Stimulated activated CD4-positive, alpha-beta T cell treated with anti-CD3 and anti-CD28 coated beads, Interleukin-4, amount 100 ng/mL, for 4 hours (primary cell): ENCODE measurements at regions not wholly inside any gene's neighbourhood (a gene's known extent, or its start where the extent isn't known, plus 50 kb on each side); places are given as distances from the start of the nearest gene placed in this dataset.
"Not testable (repeated sequence)": the region's sequence is repeated elsewhere in the genome, so short reads cannot be mapped to it uniquely, and the experiment has no call there.

Experiments used
- DNase-seq, 2 experiments: peaks; one replicate each; pipeline ENCODE4 v3.0.0-alpha.2; 2020

DNA sequence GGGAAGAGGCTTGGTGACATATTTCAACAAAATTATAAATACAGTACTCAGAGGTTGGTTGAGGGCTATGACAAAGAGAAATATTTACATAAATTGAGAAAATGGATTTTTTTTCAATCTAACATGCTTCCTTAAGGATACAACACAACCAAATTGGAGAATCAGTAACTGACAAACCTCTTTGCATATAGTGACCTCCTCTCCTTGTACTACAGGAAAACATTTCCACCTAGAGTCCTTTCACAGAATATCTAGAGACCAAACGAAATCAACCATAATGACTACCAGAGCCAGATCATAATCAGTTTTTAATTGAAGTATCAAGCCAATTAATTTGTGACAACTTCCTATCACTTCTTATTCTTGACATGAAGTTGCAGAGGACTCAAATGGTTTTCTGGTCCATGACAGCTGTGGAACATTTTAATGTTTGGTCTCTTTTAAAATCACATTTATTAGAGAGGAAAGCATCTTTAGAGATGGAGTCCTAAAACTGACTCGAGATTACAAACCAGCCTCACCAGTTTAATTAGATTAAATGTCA, 1636.5 kb upstream of the C9orf72 start:
- no peak for DNase-seq

GRCh38 chr9:29211003-29211579, 1637.8 kb upstream of the C9orf72 start:
- no peak for DNase-seq

- DNase-seq, result peak in 1 of 2 experiments; percentile 36
These were observed 1638.5 kb upstream of the C9orf72 start for GRCh38 chr9:29211580-29212396.

- DNase-seq, result no peak
These were observed 1639.4 kb upstream of the C9orf72 start for GRCh38 chr9:29212397-29213387.

- DNase-seq, result no peak
These were observed 1640.3 kb upstream of the C9orf72 start, which contains the start of gene LINGO2 for GRCh38 chr9:29213417-29214153. LINGO2 (minus strand) TSS chr9:29213601.

DNA sequence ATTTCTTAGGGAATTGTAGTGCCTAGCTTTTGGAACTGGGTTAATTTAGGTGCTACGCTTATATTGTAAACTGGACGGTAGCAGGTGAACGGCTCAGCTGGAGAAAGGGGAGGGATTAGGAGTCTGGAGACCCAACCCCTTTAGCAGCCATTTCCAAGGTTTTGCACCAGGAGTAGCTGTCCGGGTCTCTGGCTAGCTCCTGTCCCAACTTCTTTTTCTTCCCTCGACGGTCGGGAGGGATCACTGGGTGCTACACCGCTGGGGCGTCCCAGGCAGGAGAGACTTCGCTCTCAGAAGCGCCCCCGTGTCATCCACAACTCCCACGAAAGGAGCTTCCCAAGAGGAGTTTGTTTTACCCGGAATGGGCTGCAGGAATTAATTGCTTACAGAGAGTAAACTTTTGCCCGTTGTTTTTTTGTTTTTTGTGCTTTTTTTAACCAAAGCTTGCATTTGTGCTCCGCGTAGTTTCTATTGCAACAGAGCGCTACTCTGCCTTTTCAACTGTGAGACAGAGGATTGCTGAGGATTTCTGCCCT, 1640.9 kb upstream of the C9orf72 start:
- DNase-seq, result no peak

GRCh38 chr9:29214690-29215253, 1641.5 kb upstream of the C9orf72 start:
- DNase-seq, result no peak

DNA sequence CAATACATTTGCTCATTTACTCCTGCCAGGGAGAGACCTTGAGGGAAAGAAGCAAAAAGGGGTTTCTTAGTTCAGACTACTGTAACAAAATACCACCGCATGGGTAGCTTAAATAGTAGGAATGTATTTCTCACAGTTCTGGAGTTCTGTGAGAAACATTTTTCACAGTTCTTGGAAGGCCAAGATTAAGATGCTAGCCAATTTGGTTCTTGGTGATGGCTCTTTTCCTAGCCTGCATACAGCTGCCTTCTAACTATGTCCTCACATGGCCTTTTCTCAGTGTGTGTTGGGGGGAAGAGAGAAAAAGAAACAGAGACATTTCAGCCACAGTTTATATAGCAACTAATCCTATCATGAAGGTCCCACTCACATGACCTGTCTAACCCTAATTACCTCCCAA, 1644.7 kb upstream of the C9orf72 start:
- DNase-seq, result no peak

- no peak for DNase-seq
These were observed 1647.4 kb upstream of the C9orf72 start for GRCh38 chr9:29220596-29221251.

- DNase-seq, result no peak
These were observed 1655.3 kb upstream of the C9orf72 start for GRCh38 chr9:29228558-29228957.

GRCh38 chr9:29230931-29231330, 1657.7 kb upstream of the C9orf72 start:
- DNase-seq, result no peak

- no peak for DNase-seq
These were observed 1659.9 kb upstream of the C9orf72 start for GRCh38 chr9:29233193-29233592.

- DNase-seq, result no peak
These were observed 1668.0 kb upstream of the C9orf72 start for GRCh38 chr9:29241320-29241719.

- DNase-seq, result no peak
These were observed 1672.1 kb upstream of the C9orf72 start for GRCh38 chr9:29245351-29245750.

DNA sequence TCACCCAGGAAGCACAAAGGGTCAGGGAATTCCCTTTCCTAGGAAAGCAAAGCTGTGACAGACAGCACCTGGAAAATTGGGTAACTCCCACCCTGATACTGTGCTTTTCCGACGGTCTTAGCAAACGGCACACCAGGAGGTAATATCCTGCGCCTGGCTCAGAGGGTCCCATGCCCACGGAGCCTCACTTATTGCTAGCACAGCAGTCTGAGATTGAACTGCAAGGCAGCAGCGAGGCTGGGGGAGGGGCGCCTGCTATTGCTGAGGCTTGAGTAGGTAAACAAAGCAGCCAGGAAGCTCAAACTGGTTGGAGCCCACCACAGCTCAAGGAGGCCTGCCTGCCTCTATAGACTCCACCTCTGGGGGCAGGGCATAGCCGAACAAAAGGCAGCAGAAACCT, 1697.1 kb upstream of the C9orf72 start:
- not testable (repeated sequence) for DNase-seq

DNA sequence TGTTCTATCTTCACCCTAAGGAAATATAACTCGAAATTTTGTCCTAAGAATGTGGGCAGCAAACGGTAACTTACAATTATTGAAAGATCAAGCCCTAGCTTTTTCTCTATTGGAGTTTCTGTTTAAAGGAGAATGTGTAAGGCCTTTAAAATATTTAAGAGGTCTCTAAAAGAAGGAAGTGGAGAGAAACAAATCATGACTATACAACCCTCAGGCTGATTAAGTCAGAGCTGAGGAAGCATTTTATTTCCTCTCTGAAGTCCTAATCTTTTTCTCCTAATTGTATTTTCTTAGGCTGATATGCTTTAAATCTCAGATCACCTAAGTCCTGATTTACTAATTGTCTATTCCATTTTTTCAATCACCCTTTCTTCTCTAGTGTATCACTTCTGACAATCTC, 1708.8 kb upstream of the C9orf72 start:
- DNase-seq, result no peak

- no peak for DNase-seq
These were observed 1712.5 kb upstream of the C9orf72 start for GRCh38 chr9:29285818-29286217.

GRCh38 chr9:29289365-29289764, 1716.1 kb upstream of the C9orf72 start:
- no peak for DNase-seq

GRCh38 chr9:29290516-29290915, 1717.2 kb upstream of the C9orf72 start:
- DNase-seq, result no peak

DNA sequence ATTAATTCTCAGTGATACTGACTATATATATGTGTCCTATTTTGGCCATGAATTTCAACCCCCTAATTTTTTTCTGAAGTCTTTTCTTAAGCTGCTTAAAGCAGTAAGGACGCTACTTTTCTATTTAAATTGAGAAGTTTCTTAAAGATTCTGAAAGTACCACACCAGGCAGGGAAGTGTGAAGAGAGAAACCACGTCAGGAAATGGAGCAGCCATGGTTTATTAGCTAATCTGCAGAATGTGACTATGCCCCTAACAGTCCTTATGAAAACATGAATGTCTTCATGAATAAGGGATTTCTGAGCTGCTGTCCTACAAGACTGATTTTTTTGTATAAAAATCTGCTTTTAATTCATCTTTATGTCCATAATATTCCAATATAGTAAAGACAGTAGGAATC, 1724.3 kb upstream of the C9orf72 start:
- no peak for DNase-seq

DNA sequence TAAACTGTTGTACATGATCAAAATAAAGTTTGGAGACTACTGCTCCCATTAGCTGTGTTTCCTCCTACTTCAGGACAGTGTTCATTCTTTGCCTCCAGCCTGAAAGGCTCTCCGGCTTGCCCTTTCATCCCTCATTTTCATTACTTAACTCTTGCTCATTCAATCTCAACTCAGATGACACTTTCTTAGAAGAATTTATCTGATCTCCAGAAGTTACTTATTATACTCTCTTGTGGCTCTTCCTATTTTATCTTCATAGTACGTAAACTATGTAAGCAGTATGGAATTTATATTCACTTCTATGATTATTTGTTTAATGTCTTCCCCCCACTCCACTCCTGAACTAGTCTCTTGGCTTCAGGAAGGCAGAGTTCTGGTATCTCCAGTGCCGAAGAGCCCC, 1737.9 kb upstream of the C9orf72 start:
- no peak for DNase-seq
